HG02610 (cell line): ENCODE measurements at regions not wholly inside any gene's neighbourhood (a gene's known extent, or its start where the extent isn't known, plus 50 kb on each side); places are given as distances from the start of the nearest gene placed in this dataset.
"Not testable (repeated sequence)": the region's sequence is repeated elsewhere in the genome, so short reads cannot be mapped to it uniquely, and the experiment has no call there.

Experiments used
- ATAC-seq: cut with Tn5 transposase; IDR thresholded peaks from one replicate; pipeline ENCODE4 v1.9.1; 2021; ENCODE audit warnings: mild to moderate bottlenecking, moderate library complexity; ENCODE audit not compliant: unreplicated experiment

- ATAC-seq, result no peak
Measured at GRCh38 chr2:192412394-192412793, 217.7 kb upstream of the TMEFF2 start.

GRCh38 chr2:192411755-192412154, 217.0 kb upstream of the TMEFF2 start:
- ATAC-seq, result no peak

- no peak for ATAC-seq
Measured at GRCh38 chr2:192410319-192410718, 215.6 kb upstream of the TMEFF2 start.

GRCh38 chr2:192407692-192408091, 213.0 kb upstream of the TMEFF2 start:
- no peak for ATAC-seq

- ATAC-seq, result no peak
Measured at GRCh38 chr2:192398236-192398635, 203.5 kb upstream of the TMEFF2 start.

GRCh38 chr2:192394605-192395004, 199.9 kb upstream of the TMEFF2 start:
- no peak for ATAC-seq

- ATAC-seq, result no peak
Measured at GRCh38 chr2:192391041-192391440, 196.3 kb upstream of the TMEFF2 start.

GRCh38 chr2:192390401-192390800, 195.7 kb upstream of the TMEFF2 start:
- no peak for ATAC-seq

GRCh38 chr2:192384191-192384590, 189.5 kb upstream of the TMEFF2 start:
- not testable (repeated sequence) for ATAC-seq

- ATAC-seq, result no peak
Measured at GRCh38 chr2:192381082-192381481, 186.3 kb upstream of the TMEFF2 start.

GRCh38 chr2:192379736-192380135, 185.0 kb upstream of the TMEFF2 start:
- ATAC-seq, result no peak

- ATAC-seq, result no peak
Measured at GRCh38 chr2:192377173-192377572, 182.4 kb upstream of the TMEFF2 start.

GRCh38 chr2:192373754-192374153, 179.0 kb upstream of the TMEFF2 start:
- no peak for ATAC-seq

- no peak for ATAC-seq
Measured at GRCh38 chr2:192373221-192373620, 178.5 kb upstream of the TMEFF2 start.

- no peak for ATAC-seq
Measured at GRCh38 chr2:192369969-192370368, 175.2 kb upstream of the TMEFF2 start.

- ATAC-seq, result no peak
Measured at GRCh38 chr2:192357217-192357616, 162.5 kb upstream of the TMEFF2 start.

GRCh38 chr2:192354512-192355244, 159.9 kb upstream of the TMEFF2 start:
- no peak for ATAC-seq

GRCh38 chr2:192347542-192347941, 152.8 kb upstream of the TMEFF2 start:
- no peak for ATAC-seq

- ATAC-seq, result no peak
Measured at GRCh38 chr2:192345287-192345686, 150.6 kb upstream of the TMEFF2 start.

- no peak for ATAC-seq
Measured at GRCh38 chr2:192333642-192334041, 138.9 kb upstream of the TMEFF2 start.

GRCh38 chr2:192328297-192328696, 133.6 kb upstream of the TMEFF2 start:
- no peak for ATAC-seq

GRCh38 chr2:192327576-192327975, 132.8 kb upstream of the TMEFF2 start:
- no peak for ATAC-seq

GRCh38 chr2:192315543-192315942, 120.8 kb upstream of the TMEFF2 start:
- ATAC-seq, result no peak
